ENCODE measurements at regions not wholly inside any gene's neighbourhood (a gene's known extent, or its start where the extent isn't known, plus 50 kb on each side); places are given as distances from the start of the nearest gene placed in this dataset.

DNA sequence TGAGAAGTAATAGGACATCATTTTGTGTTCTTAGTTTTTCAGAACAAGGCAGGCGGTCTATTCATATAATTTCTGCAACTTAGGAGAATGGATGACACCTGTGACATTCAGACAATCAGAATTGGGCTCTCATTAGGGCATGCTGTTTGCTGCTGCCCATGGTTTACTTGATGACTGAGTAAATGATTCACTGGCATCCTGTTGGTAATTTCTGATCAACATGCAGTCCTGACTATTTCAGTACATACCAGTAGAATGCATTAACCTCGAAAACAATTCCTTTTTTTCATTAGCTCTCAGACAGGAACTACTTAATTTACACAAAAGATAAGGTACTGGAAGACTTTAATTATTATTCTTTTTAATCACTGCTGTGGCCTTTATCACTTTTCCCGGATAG is 641.6 kb downstream of the NSUN3 start:
- no peaks in the 10 kb centered on the region for H3K36me3 ChIP-seq (ENCODE audit: insufficient read depth in 1 of 2, low read depth in 1 of 2)
- DNase-seq = no peak
- H3K27me3 ChIP-seq (ENCODE audit: insufficient read depth in 3 of 3, low read length in 2 of 3) = no peaks in the 10 kb centered on the region
- H3K27ac ChIP-seq = no peak overlapping the region
- intact Hi-C loops (cut with DNase I) = no loop called here
- no peaks in the 10 kb centered on the region for H3K4me1 ChIP-seq
- ATAC-seq = no peak
- no peak overlapping the region for H3K4me3 ChIP-seq
- 66 to 80% (median 68%) methylated on average over 3 of the region's 3 CpGs for WGBS, 3 donors
- no peak for TF ChIP-seq CTCF (IDR thresholded peaks at IDR 0.05)
- H3K9me3 ChIP-seq = no peaks in the 10 kb centered on the region

DNA sequence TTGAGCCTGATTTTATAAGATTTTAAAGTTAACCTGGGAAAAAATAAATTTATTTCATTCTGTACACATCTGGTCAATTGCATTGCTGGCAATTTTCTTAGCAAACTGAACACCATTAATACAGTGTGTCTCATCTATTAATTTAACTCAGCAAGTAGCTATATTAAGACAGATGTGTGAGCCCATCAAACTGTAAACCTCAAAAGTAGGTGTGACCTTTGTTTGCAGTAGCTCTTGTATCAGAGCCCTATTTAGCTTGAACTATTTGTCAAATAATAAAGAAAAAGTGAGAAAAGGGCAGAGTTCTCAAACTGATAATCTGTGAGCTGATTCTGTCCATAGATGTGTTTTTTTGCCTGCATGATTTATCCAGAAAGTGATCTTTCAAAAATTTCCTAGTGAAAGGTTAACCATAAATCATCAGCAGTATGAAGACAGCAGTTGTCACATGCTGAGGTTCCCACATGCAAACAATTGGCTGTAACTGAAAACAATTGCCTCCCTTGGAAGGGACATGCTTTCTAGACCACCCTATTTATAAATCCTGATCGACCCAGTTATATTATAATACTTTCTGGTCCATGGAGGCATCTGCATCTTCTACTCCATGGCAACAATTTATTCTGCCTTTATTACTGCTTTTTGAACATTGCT is 646.5 kb downstream of the NSUN3 start:
- 43 to 61% (median 54%) methylated on average over 1 of the region's 1 CpG for WGBS, 3 donors
- no peak for ATAC-seq
- no peaks in the 10 kb centered on the region for H3K27me3 ChIP-seq (ENCODE audit: insufficient read depth in 3 of 3, low read length in 2 of 3)
- H3K9me3 ChIP-seq = no peaks in the 10 kb centered on the region
- no peak for DNase-seq
- no peak overlapping the region for H3K27ac ChIP-seq
- H3K36me3 ChIP-seq (ENCODE audit: insufficient read depth in 1 of 2, low read depth in 1 of 2) = no peaks in the 10 kb centered on the region
- intact Hi-C loops (cut with DNase I) = no loop called here
- TF ChIP-seq CTCF (IDR thresholded peaks at IDR 0.05) = no peak
- no peaks in the 10 kb centered on the region for H3K4me1 ChIP-seq
- H3K4me3 ChIP-seq = no peak overlapping the region

- no peak for DNase-seq
- TF ChIP-seq CTCF (IDR thresholded peaks at IDR 0.05) = no peak
- H3K27me3 ChIP-seq (ENCODE audit: insufficient read depth in 3 of 3, low read length in 2 of 3) = no peaks in the 10 kb centered on the region
- H3K9me3 ChIP-seq = no peaks in the 10 kb centered on the region
- no peak overlapping the region for H3K27ac ChIP-seq
- ATAC-seq = no peak
- no peaks in the 10 kb centered on the region for H3K4me1 ChIP-seq
- intact Hi-C loops (cut with DNase I) = no loop called here
- H3K36me3 ChIP-seq (ENCODE audit: insufficient read depth in 1 of 2, low read depth in 1 of 2) = no peaks in the 10 kb centered on the region
- no peak overlapping the region for H3K4me3 ChIP-seq
Measured at GRCh38 chr3:94714194-94714593, 651.3 kb downstream of the NSUN3 start.

DNA sequence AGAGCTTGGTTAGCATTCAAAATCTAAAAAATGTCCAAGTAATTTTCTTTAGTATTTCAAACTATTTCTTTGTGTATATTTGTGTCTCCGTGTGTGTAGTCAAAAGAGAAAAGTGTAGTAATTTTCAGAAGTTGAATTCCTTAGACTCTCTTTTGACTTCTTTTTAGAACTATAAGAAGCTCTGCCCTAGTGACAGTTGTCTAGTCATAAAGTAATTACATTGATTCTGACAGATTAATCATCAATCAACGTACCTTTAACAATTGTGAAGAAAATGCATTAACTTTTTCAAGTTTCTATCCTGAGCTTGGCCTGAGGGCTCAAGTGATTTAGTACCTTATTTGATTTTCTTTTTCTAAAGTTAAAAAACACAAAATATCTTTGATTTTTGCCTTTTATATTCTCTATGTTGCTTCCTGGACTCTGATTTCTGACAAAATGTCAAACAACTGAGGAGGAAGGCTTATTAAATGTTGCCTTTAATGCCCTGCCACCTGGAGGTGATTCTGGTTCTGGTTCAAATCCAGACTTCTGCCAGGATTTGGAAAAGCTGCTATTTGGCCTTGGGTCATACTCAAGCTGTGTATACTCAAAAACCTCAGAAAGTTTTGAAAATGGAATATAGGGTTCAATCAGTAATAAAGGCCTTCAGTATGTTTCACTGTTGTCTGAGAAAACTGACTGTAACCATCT is 653.6 kb downstream of the NSUN3 start:
- 74 to 80% (median 76%) methylated on average over 2 of the region's 2 CpGs for WGBS, 3 donors
- Histone ChIP-seq H3K4me3 (no peak overlapping the region), H3K4me1 (no peaks in the 10 kb centered on the region), H3K27ac (no peak overlapping the region), H3K27me3 (ENCODE audit: insufficient read depth in 3 of 3, low read length in 2 of 3) (no peaks in the 10 kb centered on the region), H3K36me3 (ENCODE audit: insufficient read depth in 1 of 2, low read depth in 1 of 2) (no peaks in the 10 kb centered on the region), H3K9me3 (no peaks in the 10 kb centered on the region)
- no peak for TF ChIP-seq CTCF (IDR thresholded peaks at IDR 0.05)
- DNase-seq (no peak), ATAC-seq (no peak)
- intact Hi-C loops (cut with DNase I) = no loop called here

DNA sequence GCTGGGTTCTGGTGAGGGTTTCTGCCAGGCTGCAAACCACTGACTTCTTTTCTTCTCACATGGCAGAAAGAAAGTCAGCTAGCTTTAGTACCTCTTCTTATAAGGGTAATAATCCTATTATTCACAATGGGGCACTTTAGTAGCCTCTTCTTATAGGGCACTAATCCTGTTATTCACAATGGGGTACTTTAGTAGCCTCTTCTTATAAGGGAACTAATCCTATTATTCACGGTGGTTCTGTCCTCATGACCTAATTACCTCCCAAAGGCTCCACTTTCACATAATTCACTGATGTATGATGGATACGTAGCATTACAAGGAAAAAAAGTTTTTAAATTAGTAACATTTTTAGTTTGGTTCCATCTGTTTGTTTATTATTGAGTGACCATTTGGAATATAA is 671.3 kb downstream of the NSUN3 start:
- no peak for TF ChIP-seq CTCF (IDR thresholded peaks at IDR 0.05)
- H3K27me3 ChIP-seq (ENCODE audit: insufficient read depth in 3 of 3, low read length in 2 of 3) = no peaks in the 10 kb centered on the region
- intact Hi-C loops (cut with DNase I) = no loop called here
- DNase-seq (no peak), ATAC-seq (no peak)
- no peaks in the 10 kb centered on the region for H3K4me1 ChIP-seq
- no peaks in the 10 kb centered on the region for H3K36me3 ChIP-seq (ENCODE audit: insufficient read depth in 1 of 2, low read depth in 1 of 2)
- no peak overlapping the region for H3K4me3 ChIP-seq
- no peak overlapping the region for H3K27ac ChIP-seq
- WGBS, 3 donors = 33 to 43% (median 38%) methylated on average over 2 of the region's 2 CpGs
- H3K9me3 ChIP-seq = no peaks in the 10 kb centered on the region
